Liver (tissue), 7 donors: ENCODE measurements at regions not wholly inside any gene's neighbourhood (a gene's known extent, or its start where the extent isn't known, plus 50 kb on each side); places are given as distances from the start of the nearest gene placed in this dataset.

Experiments used
- DNase-seq: peaks from one replicate; pipeline ENCODE4 v3.0.0-alpha.2; 2017; ENCODE audit warnings: low spot score
- H3K27ac ChIP-seq, 2 donors: one replicate each; pipeline ENCODE4 v1.7.0; 2013; ENCODE audit warnings: inconsistent platforms in 2 of 2, low read length in 2 of 2, control low read depth in 1 of 2, low read depth in 1 of 2, mild to moderate bottlenecking in 1 of 2
- H3K27me3 ChIP-seq, 4 donors: one replicate each; pipeline versions ENCODE4 v1.6.1 to v1.7.0; 2013; ENCODE audit warnings: low read length in 3 of 4, inconsistent platforms in 1 of 4, mild to moderate bottlenecking in 1 of 4, moderate library complexity in 1 of 4; ENCODE audit not compliant: control insufficient read depth in 4 of 4, insufficient read depth in 4 of 4
- H3K36me3 ChIP-seq, 4 donors: one replicate each; pipeline versions ENCODE4 v1.6.1 to v1.7.0; 2013; ENCODE audit warnings: low read length in 3 of 4, mild to moderate bottlenecking in 3 of 4, low read depth in 1 of 4, moderate library complexity in 1 of 4; ENCODE audit not compliant: control insufficient read depth in 4 of 4, insufficient read depth in 3 of 4
- H3K4me1 ChIP-seq, 4 donors: one replicate each; pipeline versions ENCODE4 v1.6.1 to v1.7.0; 2013; ENCODE audit warnings: low read length in 3 of 4, mild to moderate bottlenecking in 3 of 4, moderate library complexity in 1 of 4; ENCODE audit not compliant: control insufficient read depth in 4 of 4, insufficient read depth in 4 of 4
- H3K4me3 ChIP-seq, 3 donors: one replicate each; pipeline versions ENCODE4 v1.6.1 to v1.7.0; 2013; ENCODE audit warnings: low read length in 3 of 3, control low read depth in 1 of 3, low read depth in 1 of 3, mild to moderate bottlenecking in 1 of 3
- H3K9ac ChIP-seq, 2 donors: one replicate each; pipeline ENCODE4 v1.7.0; 2013; ENCODE audit warnings: low read length in 2 of 2, mild to moderate bottlenecking in 2 of 2, moderate library complexity in 2 of 2, control low read depth in 1 of 2, low read depth in 1 of 2
- H3K9me3 ChIP-seq, 4 donors: one replicate each; pipeline versions ENCODE4 v1.6.1 to v1.7.0; 2013; ENCODE audit warnings: low read length in 3 of 4; ENCODE audit not compliant: control insufficient read depth in 4 of 4
- FOXA2 ChIP-seq: IDR thresholded peaks from 2 replicates; pipeline ENCODE4 v1.6.1; 2016; ENCODE audit warnings: antibody characterized with exemption
- GABPA ChIP-seq, 2 donors: IDR thresholded peaks in 1 of 2; conservative IDR thresholded peaks in 1 of 2; 2 replicates each; pipeline ENCODE4 v1.6.1; 2016; ENCODE audit warnings: antibody characterized with exemption in 2 of 2, mild to moderate bottlenecking in 1 of 2, moderate library complexity in 1 of 2
- MAX ChIP-seq: IDR thresholded peaks from 2 replicates; pipeline ENCODE4 v1.6.1; 2016; ENCODE audit warnings: antibody characterized with exemption
- NR2F2 ChIP-seq: IDR thresholded peaks from 2 replicates; pipeline ENCODE4 v1.6.1; 2016; ENCODE audit warnings: antibody characterized with exemption
- RAD21 ChIP-seq, 2 donors: IDR thresholded peaks; 2 replicates each; pipeline ENCODE4 v1.6.1; 2016; ENCODE audit warnings: antibody characterized with exemption in 2 of 2, mild to moderate bottlenecking in 2 of 2
- REST ChIP-seq: IDR thresholded peaks from 2 replicates; pipeline ENCODE4 v1.6.1; 2016; ENCODE audit warnings: antibody characterized with exemption, mild to moderate bottlenecking
- RXRA ChIP-seq, 2 donors: IDR thresholded peaks; 2 replicates each; pipeline ENCODE4 v1.6.1; 2017 to 2018; ENCODE audit warnings: antibody characterized with exemption in 2 of 2, mild to moderate bottlenecking in 1 of 2
- SP1 ChIP-seq: IDR thresholded peaks from 2 replicates; pipeline ENCODE4 v1.6.1; 2018; ENCODE audit warnings: antibody characterized with exemption, mild to moderate bottlenecking
- TAF1 ChIP-seq: conservative IDR thresholded peaks from 2 replicates; pipeline ENCODE4 v1.6.1; 2016; ENCODE audit warnings: antibody characterized with exemption, mild to moderate bottlenecking
- YY1 ChIP-seq: IDR thresholded peaks from 2 replicates; pipeline ENCODE4 v1.6.1; 2016; ENCODE audit warnings: antibody characterized with exemption, mild to moderate bottlenecking
- WGBS: extraction: QIAGEN DNeasy Blood & Tissue Kit; methylation state at CpG from one replicate; pipeline ENCODE4 v1.1.7; 2013; 5-methylcytosine and 5-hydroxymethylcytosine counted together
- donor health status: healthy.
- donor health status: healthy.
- donor health status: healthy.
- donor health status: healthy.

- no peak overlapping the region for H3K27ac ChIP-seq
- peaks cover 0 to 2% (median 0%) of the 10 kb centered on the region in 4 donors for H3K27me3 ChIP-seq
- no peaks in the 10 kb centered on the region for H3K36me3 ChIP-seq
- no peak for TF ChIP-seq SP1
- TF ChIP-seq YY1, result no peak
- TF ChIP-seq RAD21 (IDR thresholded peaks at IDR 0.05), result no peak
- no peak overlapping the region for H3K4me3 ChIP-seq
- H3K9ac ChIP-seq, result no peak overlapping the region
- peaks cover 0 to 2% (median 0%) of the 10 kb centered on the region in 4 donors for H3K4me1 ChIP-seq
- 56% methylated on average over 1 of the region's 1 CpG for WGBS
- no peak for DNase-seq
- no peaks in the 10 kb centered on the region for H3K9me3 ChIP-seq
These were observed 646.5 kb downstream of the RNF144B start for GRCh38 chr6:19033683-19034082.

- Histone ChIP-seq H3K27ac (no peak overlapping the region), H3K9ac (no peak overlapping the region), H3K36me3 (no peaks in the 10 kb centered on the region), H3K4me3 (no peak overlapping the region), H3K9me3 (no peaks in the 10 kb centered on the region), H3K27me3 (no peaks in the 10 kb centered on the region), H3K4me1 (peaks cover 0 to 2% (median 0%) of the 10 kb centered on the region in 4 donors)
- 64% methylated on average over 2 of the region's 2 CpGs for WGBS
- TF ChIP-seq REST (no peak), RAD21 (IDR thresholded peaks at IDR 0.05) (no peak), GABPA (IDR thresholded peaks at IDR 0.05 in 1 of 2, conservative IDR thresholded peaks at IDR 0.05 in 1 of 2) (no peak), MAX (no peak), TAF1 (no peak), NR2F2 (no peak), SP1 (no peak), FOXA2 (no peak)
- DNase-seq, result no peak
These were observed 647.8 kb downstream of the RNF144B start for GRCh38 chr6:19034986-19035385.

- Histone ChIP-seq H3K27ac (no peak overlapping the region), H3K4me3 (no peak overlapping the region), H3K27me3 (peaks cover 0 to 2% (median 0%) of the 10 kb centered on the region in 4 donors), H3K36me3 (no peaks in the 10 kb centered on the region), H3K9ac (no peak overlapping the region), H3K4me1 (peaks cover 0 to 2% (median 0%) of the 10 kb centered on the region in 4 donors), H3K9me3 (no peaks in the 10 kb centered on the region)
- DNase-seq, result no peak
- no peak for TF ChIP-seq RXRA (IDR thresholded peaks at IDR 0.05)
- TF ChIP-seq RAD21 (IDR thresholded peaks at IDR 0.05), result no peak
- WGBS, result 66% methylated on average over 7 of the region's 7 CpGs
These were observed 648.5 kb downstream of the RNF144B start for GRCh38 chr6:19035461-19036195.
